GM19397 (cell line): ENCODE measurements at regions not wholly inside any gene's neighbourhood (a gene's known extent, or its start where the extent isn't known, plus 50 kb on each side); places are given as distances from the start of the nearest gene placed in this dataset.

Experiments
- ATAC-seq: cut with Tn5 transposase; IDR thresholded peaks from one replicate; pipeline ENCODE4 v1.9.1; 2021; ENCODE audit warnings: mild to moderate bottlenecking, moderate library complexity; ENCODE audit not compliant: unreplicated experiment

DNA sequence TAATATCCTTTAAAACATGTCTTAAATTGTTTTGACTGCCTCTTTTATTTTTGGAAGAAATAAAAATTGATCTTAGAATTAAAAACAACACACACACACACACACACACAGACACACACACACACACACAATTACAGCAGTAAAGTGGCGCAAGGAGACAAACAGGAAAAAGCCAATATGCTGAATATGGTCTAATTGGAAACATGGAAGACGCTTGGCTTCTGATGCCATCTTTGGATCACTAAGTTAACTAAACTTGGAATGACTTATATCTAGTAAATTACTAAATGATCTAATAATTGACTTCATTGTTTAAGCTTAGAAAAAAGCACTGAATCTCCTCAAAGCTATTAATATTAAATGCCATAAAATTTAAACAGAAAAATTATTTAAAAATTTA, 1093.4 kb downstream of the ADGRL3 start:
- ATAC-seq = no peak

GRCh38 chr4:62292911-62293310, 1092.8 kb downstream of the ADGRL3 start:
- ATAC-seq = no peak

GRCh38 chr4:62288808-62289541, 1088.8 kb downstream of the ADGRL3 start:
- ATAC-seq = no peak

GRCh38 chr4:62285026-62285425, 1084.9 kb downstream of the ADGRL3 start:
- no peak for ATAC-seq

DNA sequence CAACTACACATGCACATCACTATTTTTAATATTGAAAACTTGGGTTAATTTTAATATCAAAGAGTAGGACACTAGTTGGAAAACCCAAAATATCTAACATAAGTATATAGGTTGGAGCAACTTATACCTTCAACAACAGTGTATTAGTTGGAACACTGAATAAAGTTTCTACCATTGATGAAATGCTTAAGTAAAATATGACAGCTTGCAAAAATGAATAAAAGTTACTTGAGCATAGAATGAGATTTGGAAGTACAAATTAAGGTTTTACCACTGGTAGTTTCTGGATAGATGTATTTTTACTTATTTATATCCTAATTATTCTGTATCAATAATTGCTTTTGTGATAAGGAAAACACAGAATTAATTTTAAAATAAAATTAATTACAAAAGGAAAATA, 1079.6 kb downstream of the ADGRL3 start:
- no peak for ATAC-seq

- no peak for ATAC-seq
Observed at GRCh38 chr4:62275470-62275869, 1075.3 kb downstream of the ADGRL3 start.

GRCh38 chr4:62274782-62275181, 1074.7 kb downstream of the ADGRL3 start:
- ATAC-seq = no peak

- no peak for ATAC-seq
Observed at GRCh38 chr4:62271107-62271506, 1071.0 kb downstream of the ADGRL3 start.

- no peak for ATAC-seq
Observed at GRCh38 chr4:62269918-62270317, 1069.8 kb downstream of the ADGRL3 start.

- ATAC-seq = no peak
Observed at GRCh38 chr4:62263454-62263853, 1063.3 kb downstream of the ADGRL3 start.

- ATAC-seq = no peak
Observed at GRCh38 chr4:62262676-62263075, 1062.5 kb downstream of the ADGRL3 start.

DNA sequence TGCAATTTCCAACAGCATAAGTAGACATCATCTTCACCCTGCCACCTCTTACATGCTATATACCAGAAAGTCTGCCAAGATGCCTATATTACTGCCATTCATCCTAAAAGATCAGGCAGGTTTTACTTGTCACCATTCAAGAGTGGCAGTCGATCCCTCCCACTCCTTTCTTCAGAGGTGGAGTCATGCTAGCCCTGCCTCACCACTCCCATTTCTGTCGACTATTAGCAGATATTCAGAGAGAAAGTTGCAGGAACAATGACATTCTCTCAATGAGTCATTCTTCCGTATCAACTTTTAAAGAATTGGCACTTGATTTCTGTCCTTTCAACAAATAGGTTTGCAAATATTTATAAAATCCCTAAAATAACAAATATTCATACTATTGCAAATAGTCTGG, 1060.1 kb downstream of the ADGRL3 start:
- no peak for ATAC-seq

DNA sequence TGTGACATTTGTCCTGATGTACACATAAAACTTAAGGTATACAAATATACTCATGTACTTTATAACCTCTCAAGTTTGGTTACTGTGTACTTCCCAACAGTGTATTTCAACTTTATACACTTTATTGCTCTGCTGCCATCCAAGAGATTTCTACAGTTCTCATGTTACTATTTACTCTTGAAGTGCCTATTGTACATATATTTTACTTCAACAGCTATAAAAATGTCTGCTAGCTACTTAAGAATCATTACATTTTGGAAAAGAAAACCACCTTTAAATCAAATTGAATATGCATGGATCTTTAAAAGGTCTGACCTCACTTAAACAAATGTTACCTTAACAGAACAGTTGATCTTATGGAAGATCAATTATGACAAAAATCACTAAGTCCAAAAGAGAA, 1056.4 kb downstream of the ADGRL3 start:
- ATAC-seq = no peak

DNA sequence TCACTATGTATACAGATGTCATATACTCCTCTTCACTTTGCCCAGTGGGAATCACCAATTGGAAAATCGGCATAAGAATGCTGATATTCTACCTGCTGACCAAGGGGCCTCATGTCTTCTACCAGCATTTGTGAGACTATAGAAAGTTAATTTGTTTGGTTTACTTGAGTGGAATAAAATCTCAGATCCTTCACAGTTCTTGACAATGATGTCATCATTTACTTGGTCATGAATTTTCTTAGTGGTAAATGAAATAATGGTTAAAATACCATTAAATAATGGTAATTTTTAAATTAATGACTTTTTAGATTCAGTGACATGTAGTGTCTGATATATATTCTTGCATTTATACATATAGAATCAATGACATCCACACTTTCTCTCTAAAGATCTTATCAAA, 1052.6 kb downstream of the ADGRL3 start:
- ATAC-seq = no peak

DNA sequence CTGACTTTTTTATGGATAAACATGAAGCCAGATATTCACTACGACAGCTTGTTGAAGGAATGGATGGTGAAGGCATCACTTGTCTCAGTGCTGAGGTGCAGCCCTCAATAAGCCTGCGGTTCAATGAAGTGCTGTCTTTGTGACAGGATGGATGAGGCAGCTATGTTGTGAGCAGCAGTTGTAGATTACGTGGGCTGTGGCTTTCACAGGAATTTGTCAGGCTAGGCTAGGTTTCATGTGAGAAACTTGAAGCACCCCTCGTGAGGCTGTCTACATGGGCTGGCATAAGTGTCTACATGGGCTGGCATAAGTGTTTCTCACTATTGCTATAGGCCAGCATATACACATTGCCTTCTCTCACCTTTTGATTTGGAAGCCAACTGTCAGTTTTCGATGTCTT, 1050.0 kb downstream of the ADGRL3 start:
- ATAC-seq = no peak

DNA sequence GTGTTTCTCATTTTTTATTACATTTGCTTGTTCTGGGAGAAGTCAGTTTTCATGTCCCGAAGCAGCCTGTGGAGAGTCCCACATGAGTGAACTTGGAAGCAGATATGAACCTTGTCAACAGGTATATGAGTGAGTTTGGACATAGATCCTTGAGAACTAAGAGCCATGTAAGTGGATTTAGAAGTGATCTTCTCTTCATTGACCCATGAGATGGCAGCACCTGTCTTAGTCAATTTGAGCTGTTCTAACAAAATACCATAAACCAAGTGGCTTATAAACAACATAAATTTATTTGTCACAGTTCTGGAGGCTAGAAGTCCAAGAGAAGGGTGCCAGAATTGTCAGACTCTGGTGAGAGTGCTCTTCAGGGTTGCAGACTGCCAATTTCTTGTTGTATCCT, 1043.8 kb downstream of the ADGRL3 start:
- no peak for ATAC-seq

- ATAC-seq = no peak
Observed at GRCh38 chr4:62235911-62236310, 1035.8 kb downstream of the ADGRL3 start.

DNA sequence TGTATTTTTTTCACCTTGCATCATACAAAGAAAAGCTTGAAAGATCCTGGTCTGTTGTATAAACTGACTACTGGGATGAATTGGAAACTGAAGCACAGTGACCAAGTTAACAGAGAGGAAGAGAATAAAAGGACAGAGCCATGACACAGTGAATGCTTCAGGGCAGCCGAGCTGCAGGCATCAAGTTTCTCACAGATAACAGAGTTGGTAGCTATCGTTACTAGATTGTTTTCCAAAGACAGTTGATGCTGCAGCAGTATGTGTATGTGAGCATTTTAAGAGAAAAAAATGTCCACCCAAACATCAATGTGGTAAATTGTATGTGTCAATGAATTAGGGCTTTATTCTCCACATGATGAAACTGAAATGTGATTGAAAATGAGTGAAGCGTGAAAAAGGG, 1032.7 kb downstream of the ADGRL3 start:
- no peak for ATAC-seq

- ATAC-seq = no peak
Observed at GRCh38 chr4:62231994-62232393, 1031.9 kb downstream of the ADGRL3 start.

DNA sequence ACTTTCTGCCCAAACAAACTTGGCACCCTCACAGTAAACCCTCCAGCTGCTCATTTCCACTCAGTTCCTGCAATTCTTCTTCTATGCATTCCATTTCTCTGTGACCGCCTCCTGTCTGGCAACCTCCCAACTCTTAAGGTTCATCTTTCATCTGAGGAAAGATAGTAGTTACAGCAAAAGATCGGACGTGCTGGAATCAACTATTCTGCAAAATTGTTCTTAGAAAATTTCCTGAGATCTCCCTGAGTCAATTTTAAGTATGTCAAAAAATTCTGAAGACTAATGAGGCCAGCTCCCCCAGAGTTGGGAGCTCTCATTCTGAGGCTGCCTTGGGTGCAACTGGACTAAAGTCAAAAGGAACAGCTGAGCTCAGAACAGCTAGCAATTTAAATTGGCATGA, 1026.0 kb downstream of the ADGRL3 start:
- no peak for ATAC-seq

DNA sequence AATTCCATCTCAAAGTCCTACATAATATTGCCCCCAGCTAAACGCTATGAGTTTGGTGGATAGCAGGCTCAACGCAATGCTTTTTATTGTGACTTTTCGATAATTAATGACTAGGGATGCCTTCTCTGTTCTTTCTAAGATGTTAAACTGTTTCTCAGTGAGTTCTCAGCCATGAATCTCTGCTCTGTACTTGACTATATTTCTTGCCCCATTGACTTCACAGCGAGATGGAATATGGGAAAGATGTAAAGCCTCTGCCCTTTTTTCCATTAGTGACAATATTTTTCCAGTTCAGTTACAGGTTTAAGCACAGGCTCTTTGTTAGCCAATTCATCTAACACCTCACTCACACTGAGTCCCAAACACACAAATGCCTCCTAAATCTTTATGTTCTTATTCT, 1022.0 kb downstream of the ADGRL3 start:
- ATAC-seq = no peak

- no peak for ATAC-seq
Observed at GRCh38 chr4:62210486-62210885, 1010.4 kb downstream of the ADGRL3 start.

GRCh38 chr4:62209757-62210485, 1009.8 kb downstream of the ADGRL3 start:
- no peak for ATAC-seq
